ENCODE measurements at regions not wholly inside any gene's neighbourhood (a gene's known extent, or its start where the extent isn't known, plus 50 kb on each side); places are given as distances from the start of the nearest gene placed in this dataset.

DNA sequence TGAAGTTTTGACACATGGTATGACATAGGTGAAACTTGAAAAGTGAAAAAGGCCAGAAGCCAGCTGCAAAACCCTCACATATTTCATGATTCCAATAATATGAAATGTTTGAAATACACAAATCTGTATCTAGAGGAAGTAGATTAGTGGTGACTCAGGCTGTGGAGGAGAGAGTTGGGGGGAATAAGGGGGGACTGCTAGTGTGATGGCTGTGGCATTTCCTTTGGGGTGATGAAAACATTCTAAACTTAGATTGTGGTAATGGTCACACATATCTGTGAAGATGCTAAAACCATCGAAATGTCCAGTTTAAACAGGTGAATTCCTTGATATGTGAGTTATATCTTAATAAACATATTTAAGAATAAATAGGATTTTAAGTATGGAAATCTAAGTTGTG lies 343.5 kb upstream of the SFRP2 start:
- TF ChIP-seq, protein P1, sequence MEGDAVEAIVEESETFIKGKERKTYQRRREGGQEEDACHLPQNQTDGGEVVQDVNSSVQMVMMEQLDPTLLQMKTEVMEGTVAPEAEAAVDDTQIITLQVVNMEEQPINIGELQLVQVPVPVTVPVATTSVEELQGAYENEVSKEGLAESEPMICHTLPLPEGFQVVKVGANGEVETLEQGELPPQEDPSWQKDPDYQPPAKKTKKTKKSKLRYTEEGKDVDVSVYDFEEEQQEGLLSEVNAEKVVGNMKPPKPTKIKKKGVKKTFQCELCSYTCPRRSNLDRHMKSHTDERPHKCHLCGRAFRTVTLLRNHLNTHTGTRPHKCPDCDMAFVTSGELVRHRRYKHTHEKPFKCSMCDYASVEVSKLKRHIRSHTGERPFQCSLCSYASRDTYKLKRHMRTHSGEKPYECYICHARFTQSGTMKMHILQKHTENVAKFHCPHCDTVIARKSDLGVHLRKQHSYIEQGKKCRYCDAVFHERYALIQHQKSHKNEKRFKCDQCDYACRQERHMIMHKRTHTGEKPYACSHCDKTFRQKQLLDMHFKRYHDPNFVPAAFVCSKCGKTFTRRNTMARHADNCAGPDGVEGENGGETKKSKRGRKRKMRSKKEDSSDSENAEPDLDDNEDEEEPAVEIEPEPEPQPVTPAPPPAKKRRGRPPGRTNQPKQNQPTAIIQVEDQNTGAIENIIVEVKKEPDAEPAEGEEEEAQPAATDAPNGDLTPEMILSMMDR (IDR thresholded peaks at IDR 0.05): no peak
- DNase-seq (no peak), ATAC-seq (no peak)
- H3K4me1 ChIP-seq: no peaks in the 10 kb centered on the region
- H3K27ac ChIP-seq: no peak overlapping the region
- H3K9me3 ChIP-seq: no peaks in the 10 kb centered on the region
- no peaks in the 10 kb centered on the region for H3K36me3 ChIP-seq
- intact Hi-C loops (cut with DNase I): no loop called here
- no peak overlapping the region for H3K4me3 ChIP-seq
- no peaks in the 10 kb centered on the region for H3K27me3 ChIP-seq (ENCODE audit: low read depth)

DNA sequence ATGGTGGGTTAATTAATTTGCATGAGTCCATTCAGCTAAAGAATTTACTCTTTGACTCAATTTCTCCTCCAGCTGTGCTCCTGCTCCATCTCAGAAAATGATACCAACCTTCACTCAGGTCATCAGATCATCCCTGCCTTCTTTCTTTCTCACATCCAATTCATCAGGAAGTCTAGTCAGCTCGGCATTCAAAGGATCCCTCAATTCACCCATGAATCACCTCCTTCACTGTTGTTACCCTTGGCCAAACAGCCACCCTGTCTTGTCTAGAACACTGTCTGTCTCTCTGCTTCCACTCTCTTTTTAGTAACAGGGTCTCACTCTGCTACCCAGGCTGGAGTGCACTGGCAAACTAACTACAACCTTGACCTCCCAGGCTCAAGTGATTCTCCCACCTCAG lies 337.4 kb upstream of the SFRP2 start:
- TF ChIP-seq, protein P1 (IDR thresholded peaks at IDR 0.05): no peak
- no peaks in the 10 kb centered on the region for H3K4me1 ChIP-seq
- no peak for DNase-seq
- H3K27ac ChIP-seq: no peak overlapping the region
- no peaks in the 10 kb centered on the region for H3K36me3 ChIP-seq
- H3K4me3 ChIP-seq: no peak overlapping the region
- no peak for ATAC-seq
- H3K27me3 ChIP-seq (ENCODE audit: low read depth): no peaks in the 10 kb centered on the region
- intact Hi-C loops (cut with DNase I): no loop called here
- H3K9me3 ChIP-seq: no peaks in the 10 kb centered on the region

DNA sequence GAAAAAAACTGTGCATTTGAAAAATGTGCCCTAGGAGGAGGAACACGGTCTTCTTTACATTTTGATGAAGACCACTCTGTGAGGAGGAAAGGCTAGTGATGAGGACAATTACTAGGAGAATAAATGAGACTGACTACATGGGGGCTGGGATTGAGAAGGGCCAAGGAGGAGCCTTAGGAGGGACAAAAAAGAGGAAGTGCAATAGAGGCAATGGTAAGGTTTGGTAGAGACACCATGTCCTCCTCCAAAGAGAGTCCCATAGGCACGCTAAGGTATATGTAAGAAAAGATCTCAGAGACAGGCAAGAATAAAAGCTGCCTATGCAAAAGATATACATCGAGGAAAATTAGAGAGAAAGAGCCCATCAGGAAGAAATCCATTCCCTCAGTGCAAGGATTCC lies 336.5 kb upstream of the SFRP2 start:
- TF ChIP-seq, protein P1 (IDR thresholded peaks at IDR 0.05): no peak
- no peaks in the 10 kb centered on the region for H3K36me3 ChIP-seq
- DNase-seq: no peak
- no peaks in the 10 kb centered on the region for H3K9me3 ChIP-seq
- H3K27ac ChIP-seq: no peak overlapping the region
- no peaks in the 10 kb centered on the region for H3K27me3 ChIP-seq (ENCODE audit: low read depth)
- no peak for ATAC-seq
- intact Hi-C loops (cut with DNase I): no loop called here
- H3K4me1 ChIP-seq: no peaks in the 10 kb centered on the region
- no peak overlapping the region for H3K4me3 ChIP-seq

DNA sequence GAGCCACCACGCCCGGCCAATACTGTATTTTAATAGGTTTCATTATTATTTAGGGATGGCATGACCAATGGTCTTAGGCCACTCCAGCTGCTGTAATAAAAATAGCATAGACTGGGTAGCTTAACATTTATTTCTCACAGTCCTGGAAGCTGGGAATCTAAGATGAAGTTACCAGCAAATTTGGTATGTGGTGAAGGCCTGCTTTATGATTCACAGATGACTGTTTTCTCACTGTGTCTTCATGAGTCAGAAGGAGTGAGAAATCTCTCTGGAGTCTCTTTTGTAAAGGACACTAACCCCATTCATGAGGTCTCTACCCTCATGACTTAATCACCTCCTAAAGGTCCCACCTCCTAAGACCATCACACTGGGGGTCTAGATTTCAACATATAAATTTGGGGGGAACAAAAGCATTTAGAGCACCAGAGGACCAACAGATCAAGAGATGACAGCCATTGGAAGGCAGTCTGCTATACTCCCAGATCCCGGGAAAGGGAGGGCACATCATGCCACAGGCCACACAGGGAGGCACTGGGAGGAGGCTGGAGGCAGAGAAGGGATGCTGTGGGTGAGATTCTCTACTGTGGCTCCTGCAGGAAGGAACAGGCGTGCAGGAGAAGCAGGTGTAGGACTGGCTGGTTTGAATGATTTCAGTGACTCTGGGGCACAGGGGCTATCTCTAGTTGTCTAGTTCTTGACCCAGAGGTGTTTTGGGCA lies 335.8 kb upstream of the SFRP2 start:
- Histone ChIP-seq H3K27ac (no peak overlapping the region), H3K4me3 (no peak overlapping the region), H3K27me3 (ENCODE audit: low read depth) (no peaks in the 10 kb centered on the region), H3K4me1 (no peaks in the 10 kb centered on the region), H3K9me3 (no peaks in the 10 kb centered on the region), H3K36me3 (no peaks in the 10 kb centered on the region)
- DNase-seq: no peak
- TF ChIP-seq, protein P1 (IDR thresholded peaks at IDR 0.05): no peak
- ATAC-seq: no peak
- intact Hi-C loops (cut with DNase I): no loop called here

DNA sequence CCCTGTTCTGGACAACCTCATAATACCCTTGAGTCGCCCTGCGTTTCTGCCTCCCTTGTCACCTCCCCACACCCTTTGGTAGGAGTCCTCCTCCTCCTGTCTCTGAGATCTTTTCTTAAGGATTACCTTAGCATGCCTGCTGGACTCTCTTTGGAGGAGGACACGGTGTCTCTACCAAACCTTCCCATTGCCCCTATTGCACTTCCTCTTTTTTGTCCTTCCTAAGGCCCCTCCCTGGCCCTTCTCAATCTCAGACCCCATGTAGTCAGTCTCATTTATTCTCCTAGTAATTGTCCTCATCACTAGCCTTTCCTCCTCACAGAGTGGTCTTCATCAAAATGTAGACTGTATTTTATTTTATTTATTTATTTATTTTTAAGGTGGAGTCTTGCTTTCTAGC lies 335.0 kb upstream of the SFRP2 start:
- no peak for DNase-seq
- Histone ChIP-seq H3K27me3 (ENCODE audit: low read depth) (no peaks in the 10 kb centered on the region), H3K4me3 (no peak overlapping the region), H3K4me1 (no peaks in the 10 kb centered on the region), H3K27ac (no peak overlapping the region), H3K36me3 (no peaks in the 10 kb centered on the region), H3K9me3 (no peaks in the 10 kb centered on the region)
- TF ChIP-seq, protein P1 (IDR thresholded peaks at IDR 0.05): no peak
- no peak for ATAC-seq
- intact Hi-C loops (cut with DNase I): no loop called here
